ENCODE measurements at regions not wholly inside any gene's neighbourhood (a gene's known extent, or its start where the extent isn't known, plus 50 kb on each side); places are given as distances from the start of the nearest gene placed in this dataset.
A peak's percentile ranks its signal among the peaks of the same experiment; 100 is the strongest.

GRCh38 chr11:10379871-10380568 is 75.0 kb upstream of the AMPD3 start:
- WGBS, 2 donors, result 73 to 89% methylated on average over 2 of the region's 2 CpGs
- Histone ChIP-seq H3K4me3 (no peak overlapping the region), H3K27me3 (no peaks in the 10 kb centered on the region), H3K9me3 (no peaks in the 10 kb centered on the region), H3K27ac (peak overlapping the region in 2 of 4 donors; percentile 74 to 83), H3K36me3 (no peaks in the 10 kb centered on the region), H3K4me1 (peaks cover 0 to 64% (median 20%) of the 10 kb centered on the region in 4 donors)
- DNase-seq (ENCODE audit: low spot score in 2 of 2), result no peak
- TF ChIP-seq EP300 (IDR thresholded peaks at IDR 0.05) (no peak), POLR2A (IDR thresholded peaks at IDR 0.05) (no peak)
- TF ChIP-seq, protein P1, sequence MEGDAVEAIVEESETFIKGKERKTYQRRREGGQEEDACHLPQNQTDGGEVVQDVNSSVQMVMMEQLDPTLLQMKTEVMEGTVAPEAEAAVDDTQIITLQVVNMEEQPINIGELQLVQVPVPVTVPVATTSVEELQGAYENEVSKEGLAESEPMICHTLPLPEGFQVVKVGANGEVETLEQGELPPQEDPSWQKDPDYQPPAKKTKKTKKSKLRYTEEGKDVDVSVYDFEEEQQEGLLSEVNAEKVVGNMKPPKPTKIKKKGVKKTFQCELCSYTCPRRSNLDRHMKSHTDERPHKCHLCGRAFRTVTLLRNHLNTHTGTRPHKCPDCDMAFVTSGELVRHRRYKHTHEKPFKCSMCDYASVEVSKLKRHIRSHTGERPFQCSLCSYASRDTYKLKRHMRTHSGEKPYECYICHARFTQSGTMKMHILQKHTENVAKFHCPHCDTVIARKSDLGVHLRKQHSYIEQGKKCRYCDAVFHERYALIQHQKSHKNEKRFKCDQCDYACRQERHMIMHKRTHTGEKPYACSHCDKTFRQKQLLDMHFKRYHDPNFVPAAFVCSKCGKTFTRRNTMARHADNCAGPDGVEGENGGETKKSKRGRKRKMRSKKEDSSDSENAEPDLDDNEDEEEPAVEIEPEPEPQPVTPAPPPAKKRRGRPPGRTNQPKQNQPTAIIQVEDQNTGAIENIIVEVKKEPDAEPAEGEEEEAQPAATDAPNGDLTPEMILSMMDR (IDR thresholded peaks at IDR 0.05), result no peak

DNA sequence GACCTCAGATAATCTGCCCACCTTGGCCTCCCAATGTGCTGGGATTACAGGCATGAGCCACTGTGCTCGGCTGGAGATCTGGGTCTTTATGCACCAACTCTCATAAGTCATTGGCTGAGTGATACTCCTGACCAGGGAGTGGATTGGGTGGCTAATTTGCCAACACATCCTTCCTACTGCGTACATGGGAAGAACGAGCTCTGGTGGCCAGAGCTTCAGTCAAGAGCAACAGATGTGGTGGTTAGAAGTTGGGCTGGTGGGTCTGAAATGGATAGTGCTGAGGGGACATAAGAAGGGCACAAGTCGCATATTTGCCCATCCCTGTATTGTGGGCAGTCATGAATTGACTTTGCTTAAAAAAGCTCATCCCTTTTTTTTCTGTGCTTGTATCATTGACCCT is 74.1 kb upstream of the AMPD3 start:
- Histone ChIP-seq H3K4me1 (peaks cover 0 to 56% (median 15%) of the 10 kb centered on the region in 4 donors), H3K27ac (peak overlapping the region in 2 of 4 donors; percentile 31 to 83)

DNA sequence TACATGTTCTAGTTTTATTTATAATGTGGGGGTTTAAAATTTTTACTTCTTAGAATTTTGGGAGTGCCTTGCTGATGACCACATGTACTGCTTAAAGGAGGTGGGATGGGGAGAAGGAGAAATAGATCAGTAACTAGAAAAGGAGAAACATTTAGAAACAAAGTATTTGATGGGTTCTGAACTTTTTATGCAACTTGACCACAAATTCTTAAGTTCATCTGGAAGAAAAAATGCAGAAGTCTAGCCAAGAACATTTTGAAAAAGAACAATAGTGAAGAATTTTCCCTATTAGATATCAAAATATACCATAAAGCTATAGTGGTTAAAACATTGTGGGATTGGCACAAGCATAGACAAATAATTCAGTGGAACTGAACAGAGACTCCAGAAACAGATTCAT is 73.3 kb upstream of the AMPD3 start:
- H3K27me3 ChIP-seq, result no peaks in the 10 kb centered on the region
- H3K27ac ChIP-seq, result peak overlapping the region in 2 of 4 donors; percentile 31 to 83
- H3K36me3 ChIP-seq, result no peaks in the 10 kb centered on the region
- H3K4me3 ChIP-seq, result no peak overlapping the region
- peaks cover 0 to 55% (median 14%) of the 10 kb centered on the region in 4 donors for H3K4me1 ChIP-seq
- no peaks in the 10 kb centered on the region for H3K9me3 ChIP-seq
- no peak for DNase-seq (ENCODE audit: low spot score in 2 of 2)
- TF ChIP-seq EP300 (IDR thresholded peaks at IDR 0.05) (no peak), POLR2A (IDR thresholded peaks at IDR 0.05) (no peak)
- TF ChIP-seq, protein P1 (IDR thresholded peaks at IDR 0.05), result no peak

More for the DNA sequence above, 74.1 kb upstream of the AMPD3 start:
- no peak overlapping the region for H3K4me3 ChIP-seq
- H3K36me3 ChIP-seq, result no peaks in the 10 kb centered on the region
- H3K9me3 ChIP-seq, result no peaks in the 10 kb centered on the region
- DNase-seq (ENCODE audit: low spot score in 2 of 2), result no peak
- TF ChIP-seq, protein P1 (IDR thresholded peaks at IDR 0.05), result no peak
- TF ChIP-seq POLR2A (IDR thresholded peaks at IDR 0.05) (no peak), EP300 (IDR thresholded peaks at IDR 0.05) (no peak)
- 82 to 85% methylated on average over 4 of the region's 4 CpGs for WGBS, 2 donors
- no peaks in the 10 kb centered on the region for H3K27me3 ChIP-seq

- DNase-seq (ENCODE audit: low spot score in 2 of 2), result peak in 1 of 2 donors; percentile 9
- Histone ChIP-seq H3K4me1 (peaks cover 0 to 55% (median 10%) of the 10 kb centered on the region in 4 donors), H3K36me3 (no peaks in the 10 kb centered on the region), H3K27me3 (no peaks in the 10 kb centered on the region), H3K9me3 (no peaks in the 10 kb centered on the region), H3K4me3 (no peak overlapping the region), H3K27ac (peak overlapping the region in 2 of 4 donors; percentile 31 to 83)
- TF ChIP-seq, protein P1 (IDR thresholded peaks at IDR 0.05), result no peak
- TF ChIP-seq POLR2A (IDR thresholded peaks at IDR 0.05) (no peak), EP300 (IDR thresholded peaks at IDR 0.05) (no peak)
- 66 to 70% methylated on average over 6 of the region's 6 CpGs for WGBS, 2 donors
These were observed 72.5 kb upstream of the AMPD3 start for GRCh38 chr11:10382518-10382917.

DNA sequence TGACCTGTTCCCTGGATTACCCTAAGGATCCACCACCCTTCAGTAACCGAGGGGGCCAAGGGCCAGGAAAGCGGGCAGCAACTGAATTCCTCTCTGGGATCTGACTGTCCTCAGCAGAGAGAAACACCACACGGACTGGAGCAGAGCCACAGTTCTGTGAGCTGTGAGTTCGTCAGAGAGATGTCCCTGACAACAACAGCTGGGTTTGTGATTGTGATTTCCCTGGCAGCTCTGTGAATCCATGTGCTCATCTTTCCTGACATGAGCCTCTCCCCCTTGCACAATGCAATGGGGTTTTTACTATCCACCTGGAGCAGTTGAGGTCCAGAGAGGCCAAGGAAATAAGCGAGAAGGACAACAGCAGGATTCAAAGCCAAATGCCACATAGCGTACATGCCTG is 69.4 kb upstream of the AMPD3 start:
- WGBS, 2 donors, result 59 to 64% methylated on average over 6 of the region's 6 CpGs
- H3K4me3 ChIP-seq, result no peak overlapping the region
- peaks cover 0 to 46% (median 6%) of the 10 kb centered on the region in 4 donors for H3K4me1 ChIP-seq
- H3K36me3 ChIP-seq, result no peaks in the 10 kb centered on the region
- no peak for TF ChIP-seq POLR2A (IDR thresholded peaks at IDR 0.05)
- peak in 1 of 2 donors; percentile 84 for TF ChIP-seq EP300 (IDR thresholded peaks at IDR 0.05)
- H3K9me3 ChIP-seq, result no peaks in the 10 kb centered on the region
- peak; percentile 34 to 57 for DNase-seq (ENCODE audit: low spot score in 2 of 2)
- no peaks in the 10 kb centered on the region for H3K27me3 ChIP-seq
- H3K27ac ChIP-seq, result peak overlapping the region in 3 of 4 donors; percentile 34 to 70 (median 42)

Measured in tibial nerve (tissue), 4 donors.